ENCODE measurements at regions not wholly inside any gene's neighbourhood (a gene's known extent, or its start where the extent isn't known, plus 50 kb on each side); places are given as distances from the start of the nearest gene placed in this dataset.

- no peak overlapping the region for H3K4me3 ChIP-seq (replicated peaks in 1 of 2; ENCODE audit: low read depth in 2 of 2, low read length in 2 of 2)
- DNase-seq (ENCODE audit: low read depth in 2 of 2), result no peak
- TF ChIP-seq, protein P1, sequence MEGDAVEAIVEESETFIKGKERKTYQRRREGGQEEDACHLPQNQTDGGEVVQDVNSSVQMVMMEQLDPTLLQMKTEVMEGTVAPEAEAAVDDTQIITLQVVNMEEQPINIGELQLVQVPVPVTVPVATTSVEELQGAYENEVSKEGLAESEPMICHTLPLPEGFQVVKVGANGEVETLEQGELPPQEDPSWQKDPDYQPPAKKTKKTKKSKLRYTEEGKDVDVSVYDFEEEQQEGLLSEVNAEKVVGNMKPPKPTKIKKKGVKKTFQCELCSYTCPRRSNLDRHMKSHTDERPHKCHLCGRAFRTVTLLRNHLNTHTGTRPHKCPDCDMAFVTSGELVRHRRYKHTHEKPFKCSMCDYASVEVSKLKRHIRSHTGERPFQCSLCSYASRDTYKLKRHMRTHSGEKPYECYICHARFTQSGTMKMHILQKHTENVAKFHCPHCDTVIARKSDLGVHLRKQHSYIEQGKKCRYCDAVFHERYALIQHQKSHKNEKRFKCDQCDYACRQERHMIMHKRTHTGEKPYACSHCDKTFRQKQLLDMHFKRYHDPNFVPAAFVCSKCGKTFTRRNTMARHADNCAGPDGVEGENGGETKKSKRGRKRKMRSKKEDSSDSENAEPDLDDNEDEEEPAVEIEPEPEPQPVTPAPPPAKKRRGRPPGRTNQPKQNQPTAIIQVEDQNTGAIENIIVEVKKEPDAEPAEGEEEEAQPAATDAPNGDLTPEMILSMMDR (IDR thresholded peaks at IDR 0.05; ENCODE audit: low read depth, low read length), result no peak
Measured at GRCh38 chr10:112871021-112871420, 79.0 kb upstream of the TCF7L2 start.

DNA sequence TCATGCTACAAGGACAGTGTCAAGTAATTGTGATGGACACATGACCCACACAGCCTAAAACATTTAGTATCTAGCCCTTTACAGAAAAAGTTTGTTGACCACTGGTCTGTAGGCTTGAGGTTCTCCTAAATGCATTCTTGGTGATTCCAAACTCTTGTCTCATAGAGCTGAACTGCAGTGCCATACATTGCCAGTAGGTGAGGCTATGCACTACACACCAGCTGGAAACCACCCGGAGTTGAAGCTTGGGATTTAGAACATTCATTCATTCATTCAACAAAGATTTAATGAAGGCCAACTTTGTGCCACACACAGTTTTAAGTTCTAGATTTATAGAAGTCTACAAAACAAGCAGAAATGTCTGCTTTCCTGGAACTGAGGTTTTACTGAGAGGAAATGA is 77.3 kb upstream of the TCF7L2 start:
- TF ChIP-seq, protein P1 (IDR thresholded peaks at IDR 0.05; ENCODE audit: low read depth, low read length), result peak; percentile 63
- H3K4me3 ChIP-seq (replicated peaks in 1 of 2; ENCODE audit: low read depth in 2 of 2, low read length in 2 of 2), result no peak overlapping the region
- DNase-seq (ENCODE audit: low read depth in 2 of 2), result peak in 1 of 2 donors; percentile 38

- TF ChIP-seq, protein P1 (IDR thresholded peaks at IDR 0.05; ENCODE audit: low read depth, low read length), result no peak
- no peak overlapping the region for H3K4me3 ChIP-seq (replicated peaks in 1 of 2; ENCODE audit: low read depth in 2 of 2, low read length in 2 of 2)
- peak in 1 of 2 donors; percentile 19 for DNase-seq (ENCODE audit: low read depth in 2 of 2)
Measured at GRCh38 chr10:112873541-112873940, 76.5 kb upstream of the TCF7L2 start.

DNA sequence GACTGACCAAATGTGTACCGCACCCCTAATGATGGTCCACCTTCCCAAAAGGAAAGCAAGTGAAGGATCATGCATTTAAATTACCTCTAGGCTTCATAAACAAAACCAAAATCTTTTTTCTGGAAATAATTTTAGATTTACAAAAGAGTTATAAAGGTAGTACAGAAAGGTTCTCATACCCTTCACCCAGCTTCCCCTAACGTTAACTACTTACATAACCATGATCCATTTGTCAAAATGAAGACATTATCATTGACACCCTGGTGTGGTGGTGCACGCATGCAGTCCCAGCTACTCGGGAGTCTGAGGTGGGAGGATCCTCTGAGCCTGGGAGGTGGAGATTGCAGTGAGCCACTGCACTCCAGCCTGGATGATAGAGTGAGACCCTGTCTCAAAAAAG is 75.1 kb upstream of the TCF7L2 start:
- DNase-seq (ENCODE audit: low read depth in 2 of 2), result no peak
- TF ChIP-seq, protein P1 (IDR thresholded peaks at IDR 0.05; ENCODE audit: low read depth, low read length), result no peak
- no peak overlapping the region for H3K4me3 ChIP-seq (replicated peaks in 1 of 2; ENCODE audit: low read depth in 2 of 2, low read length in 2 of 2)

- DNase-seq (ENCODE audit: low read depth in 2 of 2), result peak; percentile 68 to 89
- TF ChIP-seq, protein P1 (IDR thresholded peaks at IDR 0.05; ENCODE audit: low read depth, low read length), result no peak
- no peak overlapping the region for H3K4me3 ChIP-seq (replicated peaks in 1 of 2; ENCODE audit: low read depth in 2 of 2, low read length in 2 of 2)
Measured at GRCh38 chr10:112875476-112876267, 74.4 kb upstream of the TCF7L2 start.

GRCh38 chr10:112880633-112881530 is 69.2 kb upstream of the TCF7L2 start:
- no peak overlapping the region for H3K4me3 ChIP-seq (replicated peaks in 1 of 2; ENCODE audit: low read depth in 2 of 2, low read length in 2 of 2)
- DNase-seq (ENCODE audit: low read depth in 2 of 2), result no peak
- TF ChIP-seq, protein P1 (IDR thresholded peaks at IDR 0.05; ENCODE audit: low read depth, low read length), result no peak
